ENCODE measurements at regions not wholly inside any gene's neighbourhood (a gene's known extent, or its start where the extent isn't known, plus 50 kb on each side); places are given as distances from the start of the nearest gene placed in this dataset.
"Not testable (repeated sequence)": the region's sequence is repeated elsewhere in the genome, so short reads cannot be mapped to it uniquely, and the experiment has no call there.

- no peak for DNase-seq
These were observed 170.8 kb downstream of the SUCLG1 start for GRCh38 chr2:84288293-84288692.

DNA sequence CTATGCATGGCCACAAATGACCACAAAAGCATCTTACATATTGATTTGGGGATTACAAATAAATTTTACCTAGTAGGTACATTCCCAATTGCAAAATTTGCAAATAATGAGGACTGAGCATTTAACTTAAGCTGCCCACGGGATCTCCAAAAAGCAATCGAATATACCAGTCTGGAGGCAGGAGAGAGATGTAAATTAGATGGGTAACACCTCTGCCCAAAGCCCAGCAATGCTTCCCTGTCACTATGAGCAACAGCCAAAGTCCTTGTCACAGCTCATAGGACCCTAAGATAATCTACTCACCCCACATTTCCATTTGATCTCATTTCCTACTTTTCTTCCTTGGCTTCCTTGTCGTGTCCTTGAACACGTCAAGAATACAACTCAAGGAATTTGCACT lies 172.2 kb downstream of the SUCLG1 start:
- DNase-seq, result no peak

DNA sequence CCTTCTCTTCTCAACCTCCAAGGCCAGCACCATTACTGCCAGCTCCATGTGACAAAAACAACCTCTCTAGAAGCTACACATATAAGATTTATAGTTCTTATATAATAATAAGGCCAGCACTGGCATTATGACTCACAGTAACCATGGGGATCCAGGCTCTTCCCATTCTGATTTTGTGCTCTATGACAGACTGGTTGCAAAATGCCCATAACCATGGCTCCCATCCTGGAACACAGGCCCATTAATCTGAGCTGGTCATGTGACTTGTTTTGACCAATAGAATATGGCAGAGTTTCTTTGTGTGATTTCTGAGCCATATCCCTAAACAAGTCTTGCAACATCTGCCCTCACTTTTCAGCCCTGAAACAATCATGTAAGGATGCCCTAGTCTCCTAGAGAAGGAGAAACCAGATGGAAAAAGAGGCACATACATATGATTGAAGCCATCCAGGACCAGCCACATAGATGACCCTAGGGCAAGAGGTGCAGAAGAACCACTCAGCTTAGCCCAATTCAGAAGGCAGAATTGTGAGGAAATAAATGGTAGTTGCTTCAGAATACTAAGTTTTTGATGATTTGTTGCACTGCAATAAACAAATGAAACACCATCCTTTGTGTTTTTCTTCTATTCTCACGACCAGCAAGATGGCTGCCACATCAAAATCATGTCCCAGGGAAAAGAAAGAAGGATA lies 173.9 kb downstream of the SUCLG1 start:
- DNase-seq, result no peak

DNA sequence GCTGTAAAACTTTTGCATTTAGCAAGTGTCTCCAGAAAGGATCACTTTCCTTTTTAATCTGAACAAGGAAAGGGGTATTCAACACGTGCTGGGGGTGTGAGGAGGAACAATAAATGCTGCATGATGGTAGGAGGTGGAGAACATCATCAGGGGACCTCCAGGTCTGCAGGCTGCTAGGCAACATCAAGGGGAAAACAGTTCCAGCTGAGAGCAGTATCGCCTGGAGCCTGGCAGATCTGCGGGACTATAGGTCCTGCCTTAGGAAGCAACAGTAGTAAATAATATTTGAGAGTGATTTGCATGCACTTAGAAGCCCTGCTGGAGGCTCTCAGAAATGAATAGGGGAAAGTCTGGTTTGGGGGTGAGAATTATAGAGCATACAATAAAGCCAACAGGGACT lies 175.6 kb downstream of the SUCLG1 start:
- DNase-seq, result peak; percentile 1

DNA sequence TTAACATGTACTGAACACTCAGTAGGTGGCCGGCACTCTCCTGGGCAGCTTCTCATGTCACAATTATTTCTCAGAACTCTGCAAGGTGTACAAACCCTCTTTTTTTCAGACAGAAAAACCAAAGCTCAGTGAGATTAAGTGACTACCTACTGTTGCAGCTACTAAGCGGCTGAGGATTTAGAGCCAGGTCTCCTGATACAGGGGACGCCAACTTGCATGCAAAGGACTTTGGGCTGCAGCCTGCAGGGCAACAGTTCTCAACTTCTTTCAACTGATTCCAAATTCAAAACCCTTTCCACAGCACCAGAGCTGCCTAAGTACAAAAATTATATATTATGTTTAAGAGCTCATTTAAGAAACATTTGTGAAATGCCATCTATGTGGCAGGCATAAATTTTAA lies 177.6 kb downstream of the SUCLG1 start:
- DNase-seq, result no peak

DNA sequence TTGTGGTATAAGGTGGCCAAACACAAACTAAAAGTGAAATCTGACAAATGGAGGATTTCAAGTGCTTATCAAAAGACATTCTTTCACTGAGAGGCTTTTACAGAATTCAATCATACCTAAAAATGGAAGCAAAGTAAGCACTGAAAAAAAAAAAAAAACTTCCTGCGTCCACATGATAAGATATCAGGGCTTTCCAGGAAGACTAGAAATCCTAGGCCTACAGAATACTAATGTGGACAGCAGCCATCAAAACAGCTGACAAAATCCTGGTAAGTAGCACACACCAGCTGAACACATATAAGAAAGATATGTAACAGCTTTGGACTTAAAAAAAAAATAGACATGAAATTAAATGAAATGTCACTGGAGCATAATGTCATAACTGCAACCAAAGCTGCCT lies 178.2 kb downstream of the SUCLG1 start:
- no peak for DNase-seq

DNA sequence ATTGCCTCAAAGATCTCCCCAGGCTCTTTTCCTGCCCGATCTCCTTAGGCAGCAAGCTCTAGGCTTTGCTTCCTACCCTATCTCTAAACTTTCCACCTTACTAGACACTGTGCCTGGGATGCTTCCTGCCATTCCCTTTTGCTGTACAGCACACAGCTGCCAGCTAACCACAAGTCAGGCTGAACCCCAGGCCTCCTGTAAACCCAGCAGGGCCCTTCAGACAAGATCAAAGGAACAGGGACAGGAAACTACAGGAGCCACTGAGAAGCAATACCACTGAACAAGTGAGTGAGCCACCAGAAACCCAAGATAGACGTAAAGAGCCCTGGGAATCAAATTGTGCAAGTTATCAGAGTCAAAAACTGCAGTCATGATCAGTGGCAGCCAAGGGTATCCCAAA lies 180.7 kb downstream of the SUCLG1 start:
- DNase-seq, result no peak

DNA sequence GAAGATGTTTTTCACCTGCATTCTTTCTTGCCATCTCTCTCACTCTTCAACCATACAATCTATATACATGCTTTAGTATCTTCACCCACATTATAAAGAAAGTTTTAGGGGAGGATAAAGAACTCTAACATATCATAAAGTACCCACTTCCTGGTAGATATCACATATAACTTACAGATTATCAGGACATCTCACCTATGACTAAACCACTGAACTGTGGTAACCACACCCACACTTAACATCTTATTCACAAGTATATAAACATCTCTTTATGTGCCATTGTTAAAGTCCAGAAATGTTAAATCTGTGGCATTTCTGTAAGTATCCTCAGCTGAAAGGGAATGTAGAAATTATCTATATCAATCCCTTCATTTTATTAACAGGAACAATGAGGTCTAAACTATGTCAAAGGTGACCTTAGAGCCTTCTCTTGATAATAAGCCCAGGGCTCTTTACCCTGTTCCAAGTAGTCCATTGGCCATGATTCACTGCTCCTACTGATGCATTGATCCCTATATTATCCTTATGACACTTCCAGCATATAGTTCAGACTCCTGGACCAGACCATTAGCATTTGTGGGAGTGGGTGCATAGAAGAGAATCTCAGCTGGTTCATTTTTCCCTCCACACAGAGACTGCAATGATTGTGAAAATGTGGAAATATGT lies 182.4 kb downstream of the SUCLG1 start:
- DNase-seq, result no peak

GRCh38 chr2:84273406-84273805 lies 185.7 kb downstream of the SUCLG1 start:
- no peak for DNase-seq

- DNase-seq, result no peak
These were observed 187.1 kb downstream of the SUCLG1 start for GRCh38 chr2:84271977-84272376.

DNA sequence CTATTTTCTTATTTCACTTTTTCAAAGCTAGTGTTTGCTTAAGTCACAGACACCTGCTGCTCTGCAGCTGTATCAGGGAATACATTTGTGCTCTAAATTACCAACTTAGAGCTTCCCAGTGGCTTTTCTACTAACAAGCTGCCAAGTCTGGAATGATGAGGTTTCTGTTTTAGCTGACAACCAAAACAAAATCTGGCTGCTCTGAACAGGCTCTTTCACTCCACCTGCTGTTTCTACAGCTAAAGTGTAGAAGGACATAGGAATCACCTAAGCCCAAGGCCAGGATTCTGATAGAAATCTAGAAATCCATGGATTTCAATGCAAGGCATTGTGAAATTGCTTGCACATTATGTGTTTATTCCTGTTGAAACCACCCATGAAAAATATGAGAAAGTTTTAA lies 201.2 kb downstream of the SUCLG1 start:
- peak; percentile 22 for DNase-seq

- no peak for DNase-seq
These were observed 207.3 kb downstream of the SUCLG1 start for GRCh38 chr2:84251651-84252302.

- no peak for DNase-seq
These were observed 209.9 kb downstream of the SUCLG1 start for GRCh38 chr2:84249140-84249539.

GRCh38 chr2:84247532-84247931 lies 211.5 kb downstream of the SUCLG1 start:
- no peak for DNase-seq

- no peak for DNase-seq
These were observed 215.0 kb downstream of the SUCLG1 start for GRCh38 chr2:84243788-84244733.

DNA sequence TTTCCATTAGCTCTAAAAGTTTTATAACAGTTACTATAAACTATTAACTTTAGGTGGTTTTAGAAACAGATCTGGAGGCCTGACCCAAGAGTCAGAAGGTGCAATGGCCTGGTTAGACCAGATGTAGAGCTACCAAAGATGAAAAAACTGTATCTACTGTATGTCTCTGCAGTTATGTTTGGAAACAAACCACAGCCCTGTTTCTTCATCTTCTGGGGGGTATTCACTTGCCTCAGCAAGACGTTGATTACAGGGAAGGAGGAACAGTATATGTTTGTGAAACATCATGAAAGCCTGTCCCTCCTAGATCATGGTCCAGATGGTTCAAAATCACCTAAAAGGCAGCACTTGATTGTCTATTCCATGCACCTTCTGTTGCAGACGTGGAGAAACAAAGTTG lies 220.2 kb downstream of the SUCLG1 start:
- no peak for DNase-seq

GRCh38 chr2:84236288-84236687 lies 222.8 kb downstream of the SUCLG1 start:
- DNase-seq, result no peak

- DNase-seq, result no peak
These were observed 225.0 kb downstream of the SUCLG1 start for GRCh38 chr2:84234103-84234502.

GRCh38 chr2:84231478-84231877 lies 227.6 kb downstream of the SUCLG1 start:
- DNase-seq, result no peak

DNA sequence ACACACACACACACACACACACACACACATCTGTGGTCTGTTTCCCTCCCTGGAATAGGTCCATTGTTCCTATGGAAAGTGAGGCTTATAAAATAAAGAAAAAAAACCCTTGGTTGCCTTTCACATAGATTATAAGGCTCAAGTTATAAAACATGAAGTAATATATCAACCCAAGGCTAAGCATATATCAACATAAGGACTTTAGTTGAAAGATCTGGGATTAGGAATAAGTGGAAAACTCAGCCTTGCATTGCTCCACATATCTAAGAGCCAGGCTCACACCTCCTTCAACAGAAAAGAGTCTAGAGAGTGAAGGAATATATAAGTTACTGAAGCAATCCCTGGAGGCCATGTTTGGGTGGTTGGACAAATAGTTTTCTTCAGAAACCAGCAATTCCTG lies 235.0 kb downstream of the SUCLG1 start:
- no peak for DNase-seq

- DNase-seq, result no peak
These were observed 235.9 kb downstream of the SUCLG1 start for GRCh38 chr2:84223191-84223590.

- not testable (repeated sequence) for DNase-seq
These were observed 238.0 kb downstream of the SUCLG1 start for GRCh38 chr2:84221102-84221501.

Data from muscle of arm (tissue), 1 donor.